Choroid plexus epithelial cell (primary cell): ENCODE measurements at regions not wholly inside any gene's neighbourhood (a gene's known extent, or its start where the extent isn't known, plus 50 kb on each side); places are given as distances from the start of the nearest gene placed in this dataset.

Source experiments
- DNase-seq: peaks from one replicate; pipeline ENCODE4 v3.0.0-alpha.2; 2010; ENCODE audit warnings: low read depth
- H3K4me3 ChIP-seq: 2 replicates; pipeline ENCODE4 v1.5.1; 2011; ENCODE audit warnings: low read depth, mild to moderate bottlenecking, control low read depth, low read length, moderate library complexity
- TF ChIP-seq, protein P1 (sequence below): conservative IDR thresholded peaks from 2 replicates; pipeline ENCODE4 v1.5.1; 2011; ENCODE audit warnings: low read depth, mild to moderate bottlenecking, control low read depth, inconsistent platforms, low read length, moderate library complexity

DNA sequence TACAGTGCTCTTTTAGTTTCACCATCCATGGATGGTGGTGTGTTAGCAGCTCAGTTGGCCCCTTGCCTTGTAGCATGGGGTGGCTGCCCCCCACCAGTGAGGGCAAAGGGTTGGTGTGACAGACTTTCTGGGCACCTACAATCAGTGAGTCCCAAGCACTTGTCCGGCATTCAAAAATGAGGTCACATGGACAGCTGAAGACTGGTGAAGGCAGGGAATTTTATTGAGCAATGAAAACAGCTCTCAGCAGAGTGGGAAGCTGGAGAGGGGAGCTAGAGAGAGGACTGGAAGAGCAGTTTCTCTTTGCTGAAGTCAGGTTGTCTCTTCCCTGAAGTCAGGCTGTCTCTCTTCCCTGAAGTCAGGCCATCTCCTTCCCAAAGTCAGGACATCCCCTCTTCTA is 1053.2 kb downstream of the SLITRK1 start:
- no peak overlapping the region for H3K4me3 ChIP-seq
- no peak for DNase-seq
- TF ChIP-seq, protein P1, sequence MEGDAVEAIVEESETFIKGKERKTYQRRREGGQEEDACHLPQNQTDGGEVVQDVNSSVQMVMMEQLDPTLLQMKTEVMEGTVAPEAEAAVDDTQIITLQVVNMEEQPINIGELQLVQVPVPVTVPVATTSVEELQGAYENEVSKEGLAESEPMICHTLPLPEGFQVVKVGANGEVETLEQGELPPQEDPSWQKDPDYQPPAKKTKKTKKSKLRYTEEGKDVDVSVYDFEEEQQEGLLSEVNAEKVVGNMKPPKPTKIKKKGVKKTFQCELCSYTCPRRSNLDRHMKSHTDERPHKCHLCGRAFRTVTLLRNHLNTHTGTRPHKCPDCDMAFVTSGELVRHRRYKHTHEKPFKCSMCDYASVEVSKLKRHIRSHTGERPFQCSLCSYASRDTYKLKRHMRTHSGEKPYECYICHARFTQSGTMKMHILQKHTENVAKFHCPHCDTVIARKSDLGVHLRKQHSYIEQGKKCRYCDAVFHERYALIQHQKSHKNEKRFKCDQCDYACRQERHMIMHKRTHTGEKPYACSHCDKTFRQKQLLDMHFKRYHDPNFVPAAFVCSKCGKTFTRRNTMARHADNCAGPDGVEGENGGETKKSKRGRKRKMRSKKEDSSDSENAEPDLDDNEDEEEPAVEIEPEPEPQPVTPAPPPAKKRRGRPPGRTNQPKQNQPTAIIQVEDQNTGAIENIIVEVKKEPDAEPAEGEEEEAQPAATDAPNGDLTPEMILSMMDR, result no peak

DNA sequence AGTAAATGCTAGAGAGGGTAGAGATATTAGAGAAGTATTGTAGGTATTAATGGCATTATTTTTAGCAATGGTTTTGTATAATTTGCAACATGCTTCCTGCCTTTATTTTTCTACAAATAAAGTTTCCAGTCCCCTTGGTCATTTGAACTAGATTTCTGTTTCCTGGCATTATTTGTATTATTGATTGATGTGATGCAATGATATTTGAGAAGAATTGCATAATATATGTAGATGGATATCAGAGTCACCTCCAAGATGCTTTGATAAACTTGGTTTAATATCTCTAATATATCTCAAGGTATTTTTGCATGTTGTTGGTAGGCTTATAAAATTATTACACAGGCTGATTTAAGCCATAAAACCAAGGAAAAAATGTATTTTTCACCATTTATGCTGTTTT is 1054.5 kb downstream of the SLITRK1 start:
- DNase-seq, result no peak
- H3K4me3 ChIP-seq, result no peak overlapping the region
- TF ChIP-seq, protein P1, result no peak

DNA sequence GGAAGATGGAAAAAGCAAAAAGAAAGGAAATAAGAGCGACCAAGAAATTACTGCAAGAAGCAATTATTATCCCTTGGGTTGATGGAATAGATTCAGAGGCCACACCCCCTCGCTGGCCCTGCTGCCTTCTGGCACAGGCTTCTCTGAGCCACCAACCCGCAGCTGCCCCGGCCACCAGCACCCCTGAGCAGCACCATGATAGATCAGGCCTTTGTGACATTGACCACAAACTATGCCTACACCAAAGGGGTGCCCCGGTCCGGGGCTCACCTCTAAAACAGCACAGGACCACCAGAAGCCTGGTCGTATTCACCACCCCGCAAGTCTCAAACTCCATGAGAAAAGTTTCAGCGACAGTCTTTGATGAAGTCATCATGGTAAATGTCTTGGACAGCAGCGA is 1059.3 kb downstream of the SLITRK1 start:
- DNase-seq, result no peak
- H3K4me3 ChIP-seq, result no peak overlapping the region
- TF ChIP-seq, protein P1, result no peak

DNA sequence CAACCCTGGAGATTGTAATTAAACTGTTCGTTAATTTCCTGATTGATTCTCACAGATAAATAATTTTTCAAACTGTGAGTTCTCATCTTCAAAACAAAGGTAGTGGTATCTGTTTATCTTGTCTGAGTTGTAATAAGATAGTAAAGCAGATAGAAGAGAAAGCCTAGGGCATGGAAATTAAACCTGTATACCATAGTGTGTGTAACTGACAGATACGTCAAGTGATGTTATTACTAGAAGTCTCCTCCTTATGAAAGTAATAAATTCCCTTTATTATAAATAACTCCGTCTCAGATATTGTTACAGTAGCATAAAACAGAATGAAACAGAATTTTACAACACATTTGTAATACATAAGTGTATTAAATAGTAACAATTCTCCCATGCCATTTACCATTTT is 1065.1 kb downstream of the SLITRK1 start:
- TF ChIP-seq, protein P1, result no peak
- DNase-seq, result no peak
- H3K4me3 ChIP-seq, result no peak overlapping the region

DNA sequence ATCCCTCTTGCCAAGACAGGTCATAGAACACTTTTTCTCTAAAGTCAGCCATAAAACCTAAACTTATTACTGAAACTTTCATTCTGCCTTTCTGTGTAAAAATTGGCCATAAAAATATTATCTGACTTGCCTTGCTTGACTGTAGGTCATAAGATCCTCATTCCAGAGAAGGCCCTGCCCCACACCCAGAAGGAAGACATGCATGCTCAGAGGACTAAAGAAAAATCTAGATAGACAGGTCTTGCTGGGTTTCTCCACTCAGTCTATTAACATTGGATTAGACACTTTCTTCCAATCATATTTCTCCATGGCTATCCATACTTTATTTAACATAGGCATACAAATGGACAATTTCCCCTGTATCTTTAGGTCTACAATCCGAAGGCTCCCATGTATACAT is 1066.5 kb downstream of the SLITRK1 start:
- no peak for DNase-seq
- TF ChIP-seq, protein P1, result no peak
- no peak overlapping the region for H3K4me3 ChIP-seq

DNA sequence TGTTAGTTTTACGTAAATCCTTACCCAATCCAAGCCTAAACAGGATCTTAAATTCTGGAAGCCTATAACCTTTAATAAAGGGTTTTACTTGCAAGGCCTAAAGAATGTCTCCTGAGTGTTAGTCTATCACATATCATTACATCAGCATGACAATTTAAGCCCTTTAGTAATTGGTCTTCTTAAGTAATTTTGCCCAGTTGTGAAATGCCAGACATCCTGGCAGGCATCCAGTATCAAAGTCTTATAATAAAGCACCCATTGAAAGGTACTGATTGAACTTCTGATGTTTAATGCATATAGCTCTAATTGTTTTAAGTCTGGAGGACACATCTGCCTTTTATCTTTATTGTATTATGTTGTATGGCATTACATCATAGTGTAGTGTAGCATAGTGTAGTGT is 1078.9 kb downstream of the SLITRK1 start:
- TF ChIP-seq, protein P1, result no peak
- no peak overlapping the region for H3K4me3 ChIP-seq
- peak; percentile 22 for DNase-seq

DNA sequence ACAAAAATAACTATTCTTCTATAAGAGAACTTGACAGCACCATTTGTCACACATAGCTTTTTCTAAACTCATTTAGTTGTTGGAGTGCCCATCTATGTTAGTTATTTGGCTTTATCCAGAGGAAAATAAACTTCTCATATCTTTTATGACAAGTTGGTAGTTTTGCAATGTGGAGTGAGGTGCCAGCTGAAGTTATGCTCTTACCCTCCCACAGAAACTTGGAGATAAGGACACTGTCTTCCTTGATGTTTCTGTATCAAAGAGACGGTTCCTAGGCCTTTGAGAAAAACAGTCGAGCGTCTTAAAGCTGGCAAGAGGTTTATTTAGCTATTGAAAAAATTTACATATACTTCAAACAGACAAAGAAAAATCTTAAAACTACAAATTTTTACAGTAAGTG is 1079.7 kb downstream of the SLITRK1 start:
- DNase-seq, result no peak
- TF ChIP-seq, protein P1, result no peak

More for the DNA sequence above, 1079.7 kb downstream of the SLITRK1 start:
- no peak overlapping the region for H3K4me3 ChIP-seq
